GM12878 (cell line): ENCODE measurements at regions not wholly inside any gene's neighbourhood (a gene's known extent, or its start where the extent isn't known, plus 50 kb on each side); places are given as distances from the start of the nearest gene placed in this dataset.

Source experiments
- ATAC-seq: fragments of 200-7000 bp; cut with Tn5 transposase; 3 replicates; pipeline ENCODE4 v1.9.1; 2020; ENCODE audit warnings: mild to moderate bottlenecking, moderate library complexity
- BruUV-seq: library from RNA; stranded (reverse); fragments of 400-500 nt; replicated peaks from 2 replicates; lab custom pipeline; 2021; lab: Mats Ljungman, UMichigan
- CTCF ChIA-PET: fragments of 300-600 bp; sonication (Branson Sonifier 250); formaldehyde crosslinking; extraction: SDS; loops from one replicate; lab custom pipeline; 2021; ENCODE audit warnings: inconsistent platforms; lab: Yijun Ruan, JAX
- POLR2A ChIA-PET: fragments of 350-600 bp; formaldehyde crosslinking; extraction: SDS; loops from one replicate; lab custom pipeline; 2021; ENCODE audit warnings: inconsistent platforms; lab: Charles Lee
- RAD21 ChIA-PET: fragments of 300-600 bp; sonication (Branson Sonifier 250); formaldehyde crosslinking; loops from one replicate; lab custom pipeline; 2023; ENCODE audit warnings: antibody characterized with exemption; ENCODE audit not compliant: unreplicated experiment; lab: Charles Lee
- SMC1A ChIA-PET: fragments of 300-600 bp; sonication (Branson Sonifier 250); formaldehyde crosslinking; loops from one replicate; lab custom pipeline; 2023; ENCODE audit not compliant: unreplicated experiment, uncharacterized antibody; lab: Charles Lee
- DNase-seq: peaks from one replicate; pipeline ENCODE4 v3.0.0-alpha.2; 2011; ENCODE audit warnings: low read depth, low spot score
- FAIRE-seq: peaks from 3 replicates; lab custom pipeline; 2011; peaks lifted over from hg19 to GRCh38; lab: Jason Lieb, UNC
- H2AFZ ChIP-seq: 2 replicates; pipeline ENCODE4 v1.6.0; 2011; ENCODE audit warnings: low read depth, low read length, control low read depth; ENCODE audit not compliant: control insufficient read depth
- H3K27ac ChIP-seq: 2 replicates; pipeline ENCODE4 v1.5.1; 2011; ENCODE audit warnings: control low read depth; ENCODE audit not compliant: control insufficient read depth, insufficient read depth
- H3K27me3 ChIP-seq, 2 experiments: replicated peaks in 1 of 2; 2 replicates each; pipeline versions ENCODE4 v1.6.0 to v1.6.1; 2011; ENCODE audit warnings: low read length in 1 of 2; ENCODE audit not compliant: control insufficient read depth in 2 of 2, insufficient read depth in 2 of 2
- H3K36me3 ChIP-seq, 2 experiments: 2 replicates each; pipeline ENCODE4 v1.5.1; 2011; ENCODE audit warnings: low read length in 1 of 2; ENCODE audit not compliant: control insufficient read depth in 2 of 2, insufficient read depth in 2 of 2
- H3K4me1 ChIP-seq: 2 replicates; pipeline ENCODE4 v1.6.1; 2011; ENCODE audit warnings: mild to moderate bottlenecking, low read length, moderate library complexity, mixed read lengths; ENCODE audit not compliant: control insufficient read depth, insufficient read depth
- H3K4me2 ChIP-seq: 2 replicates; pipeline ENCODE4 v1.6.0; 2011; ENCODE audit warnings: control low read depth; ENCODE audit not compliant: control insufficient read depth, insufficient read depth
- H3K4me3 ChIP-seq: fragments of 200-600 bp; sonication (generic); 2 replicates; pipeline ENCODE4 v1.5.1; 2016
- H3K79me2 ChIP-seq: 2 replicates; pipeline ENCODE4 v1.6.0; 2011; ENCODE audit warnings: low read length; ENCODE audit not compliant: control insufficient read depth, insufficient read depth
- H3K9ac ChIP-seq: 2 replicates; pipeline ENCODE4 v1.8.0; 2011; ENCODE audit warnings: low read length, control low read depth, mixed read lengths; ENCODE audit not compliant: control insufficient read depth, insufficient read depth
- H3K9me3 ChIP-seq: replicated peaks from 3 replicates; pipeline ENCODE4 v1.5.1; 2011; ENCODE audit warnings: mild to moderate bottlenecking, low read length; ENCODE audit not compliant: control insufficient read depth, insufficient read depth
- H4K20me1 ChIP-seq: 2 replicates; pipeline ENCODE4 v1.6.0; 2011; ENCODE audit not compliant: control insufficient read depth, insufficient read depth
- ATF3 ChIP-seq: IDR thresholded peaks from 2 replicates; pipeline ENCODE4 v1.6.1; 2011; ENCODE audit warnings: low read depth, mild to moderate bottlenecking, low read length, moderate library complexity, borderline replicate concordance; ENCODE audit errors: extremely low read depth
- CHD2 ChIP-seq: IDR thresholded peaks from 2 replicates; pipeline ENCODE4 v1.6.1; 2011; ENCODE audit warnings: low read depth, low read length, improper control_type of control experiment, borderline replicate concordance
- CREM ChIP-seq: IDR thresholded peaks from 2 replicates; pipeline ENCODE4 v1.6.1; 2014; ENCODE audit warnings: antibody characterized with exemption, low read depth
- ESRRA ChIP-seq: IDR thresholded peaks from 2 replicates; pipeline ENCODE4 v1.6.1; 2012; ENCODE audit warnings: mild to moderate bottlenecking, low read length, improper control_type of control experiment
- FOXK2 ChIP-seq: fragments of 450-650 bp; IDR thresholded peaks from 2 replicates; pipeline ENCODE4 v1.6.1; 2017; ENCODE audit warnings: mild to moderate bottlenecking, moderate library complexity
- HDAC2 ChIP-seq: fragments of 200-600 bp; sonication (generic); IDR thresholded peaks from 2 replicates; pipeline ENCODE4 v1.6.1; 2017
- MTA2 ChIP-seq: fragments of 450-650 bp; IDR thresholded peaks from 2 replicates; pipeline ENCODE4 v1.6.1; 2016; ENCODE audit warnings: low read depth, mild to moderate bottlenecking, moderate library complexity
- NR2C1 ChIP-seq: fragments of 450-650 bp; IDR thresholded peaks from 2 replicates; pipeline ENCODE4 v1.6.1; 2017; ENCODE audit warnings: antibody characterized with exemption, mild to moderate bottlenecking, moderate library complexity
- POLR2AphosphoS2 ChIP-seq: IDR thresholded peaks from 2 replicates; pipeline ENCODE4 v1.6.1; 2011; ENCODE audit warnings: low read depth, mild to moderate bottlenecking, low read length, improper control_type of control experiment, moderate library complexity
- SIX5 ChIP-seq: IDR thresholded peaks from 2 replicates; pipeline ENCODE4 v1.6.1; 2011; ENCODE audit warnings: mild to moderate bottlenecking, low read depth, low read length, moderate library complexity; ENCODE audit not compliant: severe bottlenecking
- SMC3 ChIP-seq: IDR thresholded peaks from 2 replicates; pipeline ENCODE4 v1.6.1; 2011; ENCODE audit warnings: low read length, improper control_type of control experiment, borderline replicate concordance
- TCF3 ChIP-seq: IDR thresholded peaks from 2 replicates; pipeline ENCODE4 v1.6.1; 2012; ENCODE audit warnings: low read depth, mild to moderate bottlenecking, low read length, borderline replicate concordance; ENCODE audit not compliant: insufficient read depth
- YY1 ChIP-seq: IDR thresholded peaks from 2 replicates; pipeline ENCODE4 v1.6.1; 2011; ENCODE audit warnings: low read depth, mild to moderate bottlenecking, low read length
- ZBTB40 ChIP-seq: fragments of 450-650 bp; IDR thresholded peaks from 2 replicates; pipeline ENCODE4 v1.6.1; 2016; ENCODE audit warnings: mild to moderate bottlenecking, moderate library complexity, borderline replicate concordance
- WGBS: methylation state at CpG from one replicate; pipeline ENCODE4 v1.1.6; 2016; ENCODE audit warnings: low lambda C conversion rate; ENCODE audit not compliant: insufficient replicate concordance, insufficient coverage; ENCODE audit errors: missing lambda C conversion rate; 5-methylcytosine and 5-hydroxymethylcytosine counted together
- in situ Hi-C: fragments of 300-500 bp; cut with MboI; formaldehyde crosslinking; loops from 9 replicates; pipeline ENCODE4 v1.14.3; 2018; ENCODE audit warnings: mixed read lengths
- intact Hi-C: fragments of 100-400 bp; cut with micrococcal nuclease; formaldehyde crosslinking; loops from one replicate; pipeline ENCODE4 v1.14.2; 2022; ENCODE audit not compliant: unreplicated experiment

- SMC1A ChIA-PET = no interaction called here
- Histone ChIP-seq H3K27ac (no peak overlapping the region), H3K9me3 (no peaks in the 10 kb centered on the region), H4K20me1 (no peaks in the 10 kb centered on the region), H2AFZ (no peak overlapping the region), H3K79me2 (no peaks in the 10 kb centered on the region), H3K9ac (no peak overlapping the region), H3K4me1 (peaks cover 12% of the 10 kb centered on the region), H3K4me2 (no peak overlapping the region), H3K36me3 (no peaks in the 10 kb centered on the region), H3K27me3 (no peaks in the 10 kb centered on the region; a peak in 1 of 4 replicates), H3K4me3 (no peak overlapping the region)
- ATAC-seq (no peak), FAIRE-seq (no peak), DNase-seq (no peak)
- TF ChIP-seq MTA2 (no peak), YY1 (no peak), CHD2 (no peak), SIX5 (no peak)
- 17% methylated on average over 4 of the region's 4 CpGs for WGBS
- POLR2A ChIA-PET = no interaction called here
- CTCF ChIA-PET = no interaction called here
- no TSS peak for BruUV-seq
- RAD21 ChIA-PET = no interaction called here
- in situ Hi-C loops (no loop called here), intact Hi-C loops (no loop called here)
These were observed 72.5 kb upstream of the CTSC start for GRCh38 chr11:88410056-88410455.

- BruUV-seq = no TSS peak
- intact Hi-C loops (no loop called here), in situ Hi-C loops (no loop called here)
- Histone ChIP-seq H3K36me3 (no peaks in the 10 kb centered on the region), H3K4me2 (no peak overlapping the region), H2AFZ (no peak overlapping the region), H4K20me1 (no peaks in the 10 kb centered on the region), H3K27me3 (no peaks in the 10 kb centered on the region; a peak in 1 of 4 replicates), H3K9ac (no peak overlapping the region), H3K79me2 (no peaks in the 10 kb centered on the region), H3K9me3 (no peaks in the 10 kb centered on the region; the same call in 2 of the 3 replicates), H3K27ac (no peak overlapping the region), H3K4me1 (peaks cover 3% of the 10 kb centered on the region; the same call in 1 of the 2 replicates), H3K4me3 (no peak overlapping the region)
- POLR2A ChIA-PET = no interaction called here
- SMC1A ChIA-PET = no interaction called here
- ATAC-seq (no peak), DNase-seq (no peak), FAIRE-seq (no peak)
- CTCF ChIA-PET = no interaction called here
- RAD21 ChIA-PET = no interaction called here
- no peak for TF ChIP-seq NR2C1
- TF ChIP-seq YY1 = no peak
- TF ChIP-seq HDAC2 = no peak
- TF ChIP-seq TCF3 = no peak
- no peak for TF ChIP-seq CREM
- TF ChIP-seq ZBTB40 = no peak
- TF ChIP-seq CHD2 = no peak
- TF ChIP-seq ATF3 = no peak
- no peak for TF ChIP-seq ESRRA
- no peak for TF ChIP-seq FOXK2
- TF ChIP-seq POLR2AphosphoS2 = no peak
- no peak for TF ChIP-seq SMC3
These were observed 69.3 kb upstream of the CTSC start for GRCh38 chr11:88406876-88407275.
